ENCODE measurements at regions not wholly inside any gene's neighbourhood (a gene's known extent, or its start where the extent isn't known, plus 50 kb on each side); places are given as distances from the start of the nearest gene placed in this dataset.

- TF ChIP-seq CTCF (IDR thresholded peaks at IDR 0.05; ENCODE audit: control insufficient read depth, insufficient read depth, low read depth, low read length, missing control alignments): no peak
- no peak for DNase-seq (ENCODE audit: low read depth)
Measured at GRCh38 chr11:12315024-12315423, 62.3 kb upstream of the PARVA start.

GRCh38 chr11:12316432-12316831, 60.9 kb upstream of the PARVA start:
- no peak for DNase-seq (ENCODE audit: low read depth)
- no peak overlapping the region for H3K4me3 ChIP-seq (ENCODE audit: control insufficient read depth, low read depth, low read length)
- TF ChIP-seq CTCF (IDR thresholded peaks at IDR 0.05; ENCODE audit: control insufficient read depth, insufficient read depth, low read depth, low read length, missing control alignments): no peak

More at GRCh38 chr11:12315024-12315423, 62.3 kb upstream of the PARVA start:
- no peak overlapping the region for H3K4me3 ChIP-seq (ENCODE audit: control insufficient read depth, low read depth, low read length)

GRCh38 chr11:12318791-12319438, 58.5 kb upstream of the PARVA start:
- no peak overlapping the region for H3K4me3 ChIP-seq (ENCODE audit: control insufficient read depth, low read depth, low read length)
- DNase-seq (ENCODE audit: low read depth): peak; percentile 87
- TF ChIP-seq CTCF (IDR thresholded peaks at IDR 0.05; ENCODE audit: control insufficient read depth, insufficient read depth, low read depth, low read length, missing control alignments): no peak

GRCh38 chr11:12319461-12319951, 57.9 kb upstream of the PARVA start:
- no peak for DNase-seq (ENCODE audit: low read depth)
- H3K4me3 ChIP-seq (ENCODE audit: control insufficient read depth, low read depth, low read length): no peak overlapping the region
- TF ChIP-seq CTCF (IDR thresholded peaks at IDR 0.05; ENCODE audit: control insufficient read depth, insufficient read depth, low read depth, low read length, missing control alignments): no peak

GRCh38 chr11:12319988-12320387, 57.4 kb upstream of the PARVA start:
- TF ChIP-seq CTCF (IDR thresholded peaks at IDR 0.05; ENCODE audit: control insufficient read depth, insufficient read depth, low read depth, low read length, missing control alignments): no peak

GRCh38 chr11:12321217-12321937, 56.0 kb upstream of the PARVA start:
- DNase-seq (ENCODE audit: low read depth): no peak
- H3K4me3 ChIP-seq (ENCODE audit: control insufficient read depth, low read depth, low read length): no peak overlapping the region

More at GRCh38 chr11:12319988-12320387, 57.4 kb upstream of the PARVA start:
- no peak overlapping the region for H3K4me3 ChIP-seq (ENCODE audit: control insufficient read depth, low read depth, low read length)
- no peak for DNase-seq (ENCODE audit: low read depth)

More at GRCh38 chr11:12321217-12321937, 56.0 kb upstream of the PARVA start:
- no peak for TF ChIP-seq CTCF (IDR thresholded peaks at IDR 0.05; ENCODE audit: control insufficient read depth, insufficient read depth, low read depth, low read length, missing control alignments)

Data from AG09309 (cell line).